ENCODE measurements at regions not wholly inside any gene's neighbourhood (a gene's known extent, or its start where the extent isn't known, plus 50 kb on each side); places are given as distances from the start of the nearest gene placed in this dataset.

DNA sequence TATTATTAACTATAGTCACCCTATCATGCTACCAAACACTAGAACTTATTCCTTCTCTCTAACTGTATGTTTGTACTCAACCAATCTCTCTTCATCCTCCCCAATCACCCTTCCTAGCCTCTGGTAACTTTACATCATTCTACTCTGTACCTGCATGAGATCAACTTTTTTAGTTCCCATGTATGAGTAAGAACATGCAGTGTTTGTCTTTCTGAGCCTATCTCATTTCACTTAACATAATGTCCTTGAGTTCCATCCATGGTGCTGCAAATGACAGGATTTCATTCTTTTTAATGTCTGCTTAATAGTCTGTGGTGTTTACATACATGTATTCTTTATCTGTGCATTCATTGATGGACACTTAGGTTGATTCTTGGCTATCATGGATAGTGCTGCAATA lies 108.9 kb upstream of the RFX8 start:
- TF ChIP-seq POLR2AphosphoS5 (IDR thresholded peaks at IDR 0.05) (no peak), CTCF (IDR thresholded peaks at IDR 0.05) (no peak), POLR2A (IDR thresholded peaks at IDR 0.05) (no peak)

Measured in prostate gland (tissue), 2 donors.